Vagina (tissue), 2 donors: ENCODE measurements at regions not wholly inside any gene's neighbourhood (a gene's known extent, or its start where the extent isn't known, plus 50 kb on each side); places are given as distances from the start of the nearest gene placed in this dataset.

ENCODE experiments used
- POLR2A ChIP-seq, 2 donors: fragments of 450-650 bp; IDR thresholded peaks; one replicate each; pipeline ENCODE4 v1.6.1; 2017; ENCODE audit warnings: antibody characterized with exemption in 2 of 2, mild to moderate bottlenecking in 2 of 2, moderate library complexity in 2 of 2
- POLR2AphosphoS5 ChIP-seq, 2 donors: sonication (generic); formaldehyde crosslinking; IDR thresholded peaks; one replicate each; pipeline ENCODE4 v1.9.0; 2017; ENCODE audit warnings: antibody characterized with exemption in 2 of 2, mild to moderate bottlenecking in 2 of 2, low read depth in 1 of 2; ENCODE audit not compliant: insufficient read depth in 1 of 2
- TF ChIP-seq, protein P1 (sequence below), 3 experiments: fragments of 450-650 bp in 2 of 3; fragments of 200-600 bp in 1 of 3; sonication (generic) in 1 of 3; IDR thresholded peaks; one replicate each; pipeline ENCODE4 v1.5.1; 2017 to 2019; ENCODE audit warnings: antibody characterized with exemption in 3 of 3, mild to moderate bottlenecking in 2 of 3, moderate library complexity in 2 of 3

DNA sequence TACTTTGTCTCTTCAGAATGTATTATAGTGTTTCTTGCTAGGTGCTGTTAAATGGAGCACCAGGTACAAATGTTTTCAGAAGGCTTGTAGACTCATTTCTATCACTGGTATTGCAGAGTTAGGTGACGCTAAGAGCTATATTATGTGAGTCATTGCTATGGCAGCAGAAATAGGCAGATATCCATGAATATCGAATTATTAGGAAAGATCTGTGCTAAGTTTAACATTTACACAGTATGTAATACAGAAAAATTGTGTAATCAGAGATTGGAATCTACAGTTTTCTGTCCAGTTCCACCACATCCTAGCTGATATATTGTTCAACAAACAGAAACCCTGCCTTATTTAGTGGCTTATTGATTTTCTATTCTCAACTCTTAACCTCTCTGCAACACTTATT is 1025.5 kb downstream of the STIM2 start:
- TF ChIP-seq, protein P1, sequence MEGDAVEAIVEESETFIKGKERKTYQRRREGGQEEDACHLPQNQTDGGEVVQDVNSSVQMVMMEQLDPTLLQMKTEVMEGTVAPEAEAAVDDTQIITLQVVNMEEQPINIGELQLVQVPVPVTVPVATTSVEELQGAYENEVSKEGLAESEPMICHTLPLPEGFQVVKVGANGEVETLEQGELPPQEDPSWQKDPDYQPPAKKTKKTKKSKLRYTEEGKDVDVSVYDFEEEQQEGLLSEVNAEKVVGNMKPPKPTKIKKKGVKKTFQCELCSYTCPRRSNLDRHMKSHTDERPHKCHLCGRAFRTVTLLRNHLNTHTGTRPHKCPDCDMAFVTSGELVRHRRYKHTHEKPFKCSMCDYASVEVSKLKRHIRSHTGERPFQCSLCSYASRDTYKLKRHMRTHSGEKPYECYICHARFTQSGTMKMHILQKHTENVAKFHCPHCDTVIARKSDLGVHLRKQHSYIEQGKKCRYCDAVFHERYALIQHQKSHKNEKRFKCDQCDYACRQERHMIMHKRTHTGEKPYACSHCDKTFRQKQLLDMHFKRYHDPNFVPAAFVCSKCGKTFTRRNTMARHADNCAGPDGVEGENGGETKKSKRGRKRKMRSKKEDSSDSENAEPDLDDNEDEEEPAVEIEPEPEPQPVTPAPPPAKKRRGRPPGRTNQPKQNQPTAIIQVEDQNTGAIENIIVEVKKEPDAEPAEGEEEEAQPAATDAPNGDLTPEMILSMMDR (IDR thresholded peaks at IDR 0.05), result no peak
- TF ChIP-seq POLR2A (IDR thresholded peaks at IDR 0.05) (no peak), POLR2AphosphoS5 (IDR thresholded peaks at IDR 0.05; ENCODE audit: insufficient read depth in 1 of 2, low read depth in 1 of 2) (no peak)
